Hippocampal formation (tissue), 2 donors: ENCODE measurements at regions not wholly inside any gene's neighbourhood (a gene's known extent, or its start where the extent isn't known, plus 50 kb on each side); places are given as distances from the start of the nearest gene placed in this dataset.
"Not testable (repeated sequence)": the region's sequence is repeated elsewhere in the genome, so short reads cannot be mapped to it uniquely, and the experiment has no call there.

Experiments
- DNase-seq, 2 donors: peaks; one replicate each; lab custom pipeline; 2025; lab: John Stamatoyannopoulos, UW

DNA sequence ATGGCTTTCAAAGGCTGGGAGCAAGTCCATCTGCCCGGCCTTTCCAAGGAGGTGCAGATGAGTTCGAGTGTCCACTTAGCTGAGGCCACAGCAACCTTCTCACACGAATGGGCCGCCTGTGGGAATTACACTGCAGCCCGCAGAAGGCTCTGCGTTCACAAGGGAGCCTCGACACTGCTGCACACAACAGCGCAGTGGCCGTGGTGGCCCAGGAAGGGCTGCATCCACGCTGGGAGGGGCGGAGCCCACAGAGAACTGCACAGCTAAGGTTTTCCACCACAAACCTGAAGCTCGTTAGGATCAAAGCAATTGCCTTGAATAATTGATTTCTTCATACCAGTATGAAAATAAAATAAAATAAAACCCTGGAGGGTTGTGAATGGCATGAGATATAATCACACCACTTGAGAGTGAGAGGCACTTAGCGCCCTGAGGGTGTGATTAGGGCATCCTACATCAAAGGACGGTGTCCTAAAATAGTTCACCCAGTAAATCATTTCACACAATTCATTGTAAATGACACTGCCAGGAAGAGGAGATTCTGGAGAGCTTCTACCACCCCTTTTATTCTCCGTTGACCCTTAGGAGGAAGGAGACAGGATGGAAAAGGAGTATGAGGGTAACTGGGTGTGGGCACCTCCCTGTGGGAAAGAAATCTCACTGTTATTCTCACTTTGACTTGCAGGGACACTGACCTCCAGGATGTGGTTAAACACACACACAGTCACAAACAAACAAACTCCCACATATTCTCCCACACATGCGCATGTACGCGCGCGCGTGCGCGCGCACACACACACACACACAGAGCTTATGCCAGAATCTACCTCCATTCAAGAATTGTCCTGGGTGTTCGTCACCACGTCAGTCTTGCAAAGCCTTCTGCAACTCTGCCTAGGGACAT is 256.6 kb upstream of the ID2 start:
- no peak for DNase-seq

- no peak for DNase-seq
Observed at GRCh38 chr2:8426550-8426949, 255.3 kb upstream of the ID2 start.

- DNase-seq = no peak
Observed at GRCh38 chr2:8427211-8427610, 254.6 kb upstream of the ID2 start.

DNA sequence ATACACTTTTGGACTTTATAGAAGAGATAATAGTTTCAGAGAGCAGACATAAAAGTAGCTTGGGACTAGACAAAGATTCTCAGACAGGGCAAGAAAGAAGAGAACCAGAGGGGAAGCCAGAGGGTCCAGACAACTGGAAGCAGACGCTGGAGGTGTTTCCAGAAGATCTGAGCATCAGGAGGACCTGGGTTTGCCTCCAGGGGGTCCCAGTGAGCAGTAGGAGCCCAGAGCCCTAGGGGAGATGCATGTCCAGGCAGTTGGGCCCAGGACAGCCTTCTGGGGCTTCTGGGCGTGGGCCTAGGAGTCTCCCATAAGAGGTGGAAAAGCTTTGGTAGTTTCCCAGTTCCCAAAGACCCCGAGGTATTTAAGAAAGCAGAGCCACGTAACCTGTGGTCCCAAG is 251.2 kb upstream of the ID2 start:
- no peak for DNase-seq

- no peak for DNase-seq
Observed at GRCh38 chr2:8431446-8432125, 250.3 kb upstream of the ID2 start.

GRCh38 chr2:8432706-8433336 is 249.0 kb upstream of the ID2 start:
- DNase-seq = no peak

DNA sequence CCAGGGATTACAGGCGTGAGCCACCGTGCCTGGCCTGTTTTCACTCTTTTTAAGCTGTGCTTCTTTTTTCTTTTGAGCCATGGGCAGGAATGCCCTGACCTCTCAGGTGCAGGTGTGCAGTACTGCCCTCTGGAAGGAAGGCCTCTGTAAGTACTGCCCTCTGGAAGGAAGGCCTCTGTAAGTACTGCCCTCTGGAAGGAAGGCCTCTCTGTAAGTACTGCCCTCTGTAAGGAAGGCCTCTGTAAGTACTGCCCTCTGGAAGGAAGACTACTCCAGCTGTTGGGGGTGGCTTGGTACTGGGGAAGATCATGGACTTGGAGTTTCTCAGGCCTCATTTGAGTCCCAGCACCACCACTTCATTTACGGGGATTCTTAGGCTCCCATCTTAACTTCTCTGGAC is 248.5 kb upstream of the ID2 start:
- no peak for DNase-seq

- no peak for DNase-seq
Observed at GRCh38 chr2:8435608-8436007, 246.2 kb upstream of the ID2 start.

- no peak for DNase-seq
Observed at GRCh38 chr2:8436585-8436984, 245.3 kb upstream of the ID2 start.

DNA sequence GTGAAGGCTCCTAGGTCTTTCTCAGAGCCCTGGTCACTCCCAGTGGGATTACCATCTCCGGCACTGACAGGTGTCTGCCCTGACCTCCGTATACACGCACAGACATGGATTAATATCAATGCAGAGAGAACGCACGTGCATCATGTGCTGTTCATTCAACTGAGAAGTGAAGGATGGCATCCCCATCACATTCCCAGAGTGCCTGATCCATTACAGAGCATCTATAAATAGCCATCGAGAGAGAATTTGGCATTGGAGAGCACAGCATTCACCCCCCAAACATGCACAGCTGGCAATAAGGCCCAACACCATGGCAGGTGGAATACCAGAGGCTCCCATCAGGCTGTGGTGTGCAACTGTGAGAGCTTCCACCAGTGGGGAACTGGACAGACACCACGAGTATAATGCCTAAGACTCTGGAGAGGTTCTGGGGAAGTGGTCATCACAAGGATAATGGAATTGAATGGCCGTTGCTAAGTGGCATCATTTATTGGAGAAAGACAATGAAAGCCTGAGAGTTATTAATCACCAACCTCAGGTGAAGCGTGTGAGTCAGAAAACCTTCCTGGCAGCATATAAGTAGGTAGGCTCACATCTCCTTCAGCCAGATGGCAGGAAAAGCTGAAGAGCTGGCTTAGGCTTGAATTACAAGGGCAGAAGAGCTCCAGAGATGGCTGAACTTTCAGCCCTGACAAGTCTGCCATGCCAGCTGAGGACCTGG is 244.5 kb upstream of the ID2 start:
- DNase-seq = no peak

DNA sequence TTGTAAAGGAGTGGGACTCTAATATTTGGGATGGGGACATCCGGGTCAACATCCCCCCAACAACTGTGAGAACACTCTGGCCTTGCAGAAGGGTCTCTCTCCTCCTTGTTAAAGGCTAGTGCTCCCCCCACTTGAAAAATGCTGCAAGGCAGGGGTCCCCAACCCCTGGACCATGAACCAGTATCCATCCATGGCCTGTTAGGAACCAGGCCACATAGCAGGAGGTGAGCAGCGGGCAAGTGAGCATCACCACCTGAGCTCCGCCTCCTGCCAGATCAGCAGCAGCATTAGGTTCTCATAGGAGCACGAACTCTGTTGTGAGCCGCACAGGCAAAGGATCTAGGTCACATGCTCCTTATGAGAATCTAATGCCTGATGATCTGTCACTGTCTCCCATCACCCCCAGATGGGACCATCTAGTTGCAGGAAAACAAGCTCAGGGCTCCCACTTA is 243.9 kb upstream of the ID2 start:
- no peak for DNase-seq

- no peak for DNase-seq
Observed at GRCh38 chr2:8438476-8438875, 243.4 kb upstream of the ID2 start.

GRCh38 chr2:8438996-8439395 is 242.9 kb upstream of the ID2 start:
- no peak for DNase-seq

- DNase-seq = no peak
Observed at GRCh38 chr2:8440029-8440778, 241.7 kb upstream of the ID2 start.

DNA sequence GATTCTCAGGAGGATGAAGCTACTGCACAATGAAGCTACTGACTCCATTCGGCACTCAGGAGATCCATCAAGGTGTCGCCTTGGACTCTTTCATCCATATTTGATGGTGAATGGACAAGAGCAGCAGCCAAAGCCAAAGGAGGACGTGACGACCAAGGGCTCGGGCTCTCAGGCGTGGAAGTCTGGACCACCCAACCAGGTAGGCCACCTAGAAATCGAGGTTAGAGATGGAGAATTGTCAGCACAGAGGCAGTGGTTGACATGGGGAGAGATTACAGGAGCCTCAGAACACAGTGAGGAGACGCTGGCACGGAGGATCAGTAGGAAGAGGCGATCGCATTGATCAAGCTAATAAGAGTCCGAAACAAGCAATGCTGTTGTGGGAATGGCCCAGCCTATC is 240.5 kb upstream of the ID2 start:
- DNase-seq = no peak

DNA sequence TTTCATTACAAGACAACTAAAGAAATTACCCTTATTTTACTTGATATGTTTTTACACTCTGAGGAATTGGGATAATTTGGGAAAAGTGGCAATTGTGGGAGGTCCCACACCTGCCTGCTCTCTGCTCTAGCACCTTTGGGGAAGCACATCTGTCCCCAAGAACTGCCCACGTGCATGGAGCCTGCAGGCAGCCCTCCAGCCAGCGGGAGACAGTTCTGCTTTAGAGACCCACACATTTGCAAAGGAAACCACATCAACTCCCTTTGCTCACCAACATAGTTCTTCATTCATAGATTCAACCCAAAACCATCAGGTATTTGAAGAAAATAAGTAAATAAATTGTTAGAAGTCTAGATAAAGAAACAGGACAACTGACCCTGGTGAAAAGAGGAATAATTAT is 239.9 kb upstream of the ID2 start:
- DNase-seq = no peak

DNA sequence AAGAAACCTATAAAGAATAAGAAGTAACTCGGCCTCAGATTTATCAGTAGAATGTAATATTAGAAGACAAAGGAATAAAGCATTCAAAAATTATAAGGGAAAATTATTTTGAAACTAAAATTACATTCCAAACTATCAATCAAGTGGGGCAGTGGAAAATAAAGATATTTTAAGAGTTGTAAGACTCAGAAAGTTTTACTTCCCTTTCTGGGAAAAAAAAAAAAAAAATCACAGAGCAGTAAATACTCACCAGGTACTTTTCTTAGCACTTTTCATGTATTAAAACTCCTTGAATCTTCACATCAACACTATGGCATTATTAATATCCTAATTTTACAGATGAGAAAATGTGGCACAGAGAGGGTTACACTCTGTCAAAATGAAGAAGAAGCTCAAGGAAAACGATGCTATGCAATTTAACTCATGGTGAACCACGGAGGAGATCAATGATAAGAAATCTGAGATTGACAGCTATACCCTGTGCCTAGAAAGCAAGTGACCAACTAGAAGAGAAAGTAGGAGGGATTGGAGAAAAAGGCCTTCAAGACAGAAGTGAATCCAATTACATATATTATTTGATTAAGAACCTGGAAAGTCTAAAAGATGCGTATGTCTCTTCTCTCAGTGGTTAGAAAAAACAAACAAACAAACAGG is 238.9 kb upstream of the ID2 start:
- no peak for DNase-seq

DNA sequence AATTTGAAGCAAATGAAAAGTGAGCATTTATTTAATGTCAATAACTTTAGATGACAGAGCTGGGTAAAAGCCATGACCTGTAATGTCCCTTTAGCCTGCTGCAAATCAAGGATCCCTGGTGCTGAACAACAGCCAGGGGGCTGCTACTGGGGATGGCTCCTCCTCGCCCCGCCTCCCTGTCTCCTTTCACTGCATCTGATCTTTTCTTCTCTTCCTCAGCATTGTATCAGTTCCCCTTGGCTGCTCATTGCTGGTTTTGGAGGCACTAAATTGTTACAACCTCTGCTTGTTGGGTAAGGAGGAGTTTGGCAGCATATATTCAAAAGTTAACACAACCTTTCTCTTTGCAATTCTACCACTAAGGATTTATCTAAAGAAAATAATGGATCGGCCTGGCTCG is 236.3 kb upstream of the ID2 start:
- DNase-seq = no peak

DNA sequence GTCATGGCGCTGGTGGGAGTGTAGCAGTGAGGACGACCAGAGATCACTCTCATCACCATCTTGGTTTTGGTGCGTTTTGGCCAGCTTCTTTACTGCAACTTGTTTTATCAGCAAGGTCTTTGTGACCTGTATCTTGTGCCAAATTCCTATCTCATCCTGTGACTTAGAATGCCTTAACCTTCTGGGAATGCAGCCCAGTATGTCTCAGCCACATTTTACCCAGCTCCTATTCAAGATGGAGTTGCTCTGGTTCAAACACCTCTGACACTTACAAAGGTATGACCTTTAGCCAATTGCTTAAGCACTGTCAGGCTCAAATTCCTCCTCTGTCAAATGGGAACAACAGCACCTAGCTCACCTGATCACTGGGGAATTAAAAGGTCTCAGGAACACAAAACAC is 235.1 kb upstream of the ID2 start:
- DNase-seq = not testable (repeated sequence)

GRCh38 chr2:8447610-8448221 is 234.1 kb upstream of the ID2 start:
- no peak for DNase-seq
